Left lobe of liver (tissue), 2 donors: ENCODE measurements at regions not wholly inside any gene's neighbourhood (a gene's known extent, or its start where the extent isn't known, plus 50 kb on each side); places are given as distances from the start of the nearest gene placed in this dataset.

Experiments
- ATAC-seq: fragments of 200-7000 bp; cut with Tn5 transposase; one replicate; pipeline ENCODE4 v1.9.1; 2020; ENCODE audit warnings: mild to moderate bottlenecking, moderate library complexity
- DNase-seq: peaks from one replicate; pipeline ENCODE4 v3.0.0-alpha.2; 2020; ENCODE audit warnings: low spot score
- donor health status: DM: no; HTN: no; CAD: no; lungs with moderate emphysema.
- donor health status: DM: no; HTN: yes; CAD: no.

GRCh38 chr14:101128478-101129321 is 225.2 kb upstream of the RTL1 start:
- ATAC-seq (no peak), DNase-seq (peak; percentile 39)

GRCh38 chr14:101129521-101130167 is 226.1 kb upstream of the RTL1 start:
- no peak for ATAC-seq
- no peak for DNase-seq

- ATAC-seq (no peak), DNase-seq (peak; percentile 31)
These were observed 227.3 kb upstream of the RTL1 start for GRCh38 chr14:101130861-101131260.

GRCh38 chr14:101131451-101131916 is 228.0 kb upstream of the RTL1 start:
- ATAC-seq (no peak), DNase-seq (peak; percentile 16)

- DNase-seq (peak; percentile 41), ATAC-seq (no peak)
These were observed 228.6 kb upstream of the RTL1 start for GRCh38 chr14:101132051-101132571.

- DNase-seq: no peak
These were observed 229.1 kb upstream of the RTL1 start for GRCh38 chr14:101132588-101132987.

DNA sequence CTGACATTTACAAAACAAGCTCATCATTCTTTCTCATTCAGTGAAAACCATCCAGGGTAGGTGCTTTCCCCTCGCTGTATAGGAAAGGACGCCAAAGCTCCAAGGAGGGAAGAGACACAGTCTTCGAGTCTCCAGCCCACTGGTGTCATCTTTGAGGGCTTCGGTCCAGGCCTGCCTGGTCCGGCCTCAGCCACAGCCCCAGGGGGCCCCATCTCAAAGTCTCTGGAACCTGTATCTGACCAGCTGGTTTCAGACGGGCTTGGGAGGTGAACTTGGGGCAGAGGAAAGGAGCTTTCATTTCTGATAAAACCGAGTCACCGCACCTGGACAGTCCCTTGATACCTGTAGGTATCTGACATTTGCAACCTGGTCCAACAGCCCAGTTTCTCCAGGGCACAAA is 229.5 kb upstream of the RTL1 start:
- DNase-seq (no peak), ATAC-seq (no peak)

More at GRCh38 chr14:101132588-101132987, 229.1 kb upstream of the RTL1 start:
- ATAC-seq: no peak

- no peak for DNase-seq
These were observed 230.7 kb upstream of the RTL1 start for GRCh38 chr14:101134161-101134631.

DNA sequence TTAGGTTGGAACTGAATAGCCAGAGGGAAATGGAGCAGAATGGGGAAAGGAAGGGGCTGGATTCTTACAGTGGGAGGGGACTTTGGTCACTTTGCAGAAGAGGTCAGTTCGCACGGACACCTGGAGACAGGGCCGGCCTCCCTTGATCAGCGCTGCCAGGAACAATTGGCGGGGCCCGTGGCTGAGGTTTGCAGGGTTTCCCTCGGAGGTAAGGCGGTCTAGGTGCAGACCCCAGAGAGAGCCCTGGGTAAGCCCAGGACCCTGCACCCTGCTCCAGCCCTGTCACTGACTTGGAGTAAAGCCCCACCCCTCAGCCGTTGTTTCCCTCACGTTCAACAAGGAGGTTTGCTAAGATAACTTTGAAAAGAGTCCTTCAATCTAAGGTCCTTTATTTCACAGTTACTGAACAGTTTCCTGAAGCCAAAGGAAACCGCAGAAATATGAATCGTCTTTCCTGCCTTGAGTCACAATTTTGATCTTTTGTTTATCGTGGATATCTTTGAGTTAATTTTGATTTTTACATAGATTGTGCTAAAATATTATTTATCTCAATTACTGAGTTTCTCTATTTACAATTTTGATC is 231.4 kb upstream of the RTL1 start:
- no peak for DNase-seq
- no peak for ATAC-seq

More at GRCh38 chr14:101134161-101134631, 230.7 kb upstream of the RTL1 start:
- ATAC-seq: no peak

DNA sequence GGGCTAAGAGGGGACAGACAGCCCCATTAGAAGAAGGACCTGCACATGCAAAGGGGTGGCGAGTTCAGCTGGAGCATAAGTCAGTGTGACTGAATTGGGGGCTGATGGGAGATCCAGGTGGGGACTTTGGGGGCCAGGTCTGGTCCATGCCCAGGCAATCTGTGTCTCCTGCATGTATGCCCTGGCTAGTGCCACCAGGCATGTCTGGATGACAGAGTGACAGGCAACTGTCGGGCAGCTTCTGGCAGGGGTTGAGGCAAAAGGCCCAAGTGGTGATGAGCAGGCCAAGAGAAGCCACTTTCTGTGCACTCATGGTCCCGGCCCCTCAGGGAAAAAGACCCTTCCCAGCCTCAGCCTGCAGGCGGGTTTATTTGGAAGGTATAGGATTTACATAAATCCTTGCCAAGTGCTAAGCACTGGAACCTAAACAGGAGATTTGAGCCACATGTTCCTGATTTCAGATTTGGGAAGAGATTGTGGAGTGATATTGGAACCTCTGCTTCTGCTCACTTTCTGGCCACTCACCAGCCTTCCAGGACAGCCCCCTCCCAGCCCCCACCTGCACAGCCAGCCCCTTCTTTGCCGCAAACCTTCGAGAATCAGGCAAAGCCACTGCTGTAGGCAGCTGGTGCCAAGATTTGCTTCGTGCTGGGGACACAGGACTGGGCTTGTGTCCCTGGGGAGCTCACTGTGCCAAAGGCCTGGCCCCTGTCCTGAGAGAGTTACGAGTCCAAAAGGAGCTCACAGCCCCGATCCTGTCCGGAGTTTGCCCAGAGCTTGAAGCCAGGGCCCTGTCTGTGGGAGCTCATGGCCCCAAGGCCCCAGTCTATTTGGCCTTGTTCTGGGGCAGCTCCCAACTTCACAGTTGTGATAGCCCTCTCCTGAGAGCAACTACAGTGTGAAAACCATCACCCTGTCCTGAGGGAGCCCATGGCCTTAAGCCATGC is 232.5 kb upstream of the RTL1 start:
- ATAC-seq (no peak), DNase-seq (no peak)

- ATAC-seq: no peak
- no peak for DNase-seq
These were observed 233.7 kb upstream of the RTL1 start for GRCh38 chr14:101137234-101137633.

DNA sequence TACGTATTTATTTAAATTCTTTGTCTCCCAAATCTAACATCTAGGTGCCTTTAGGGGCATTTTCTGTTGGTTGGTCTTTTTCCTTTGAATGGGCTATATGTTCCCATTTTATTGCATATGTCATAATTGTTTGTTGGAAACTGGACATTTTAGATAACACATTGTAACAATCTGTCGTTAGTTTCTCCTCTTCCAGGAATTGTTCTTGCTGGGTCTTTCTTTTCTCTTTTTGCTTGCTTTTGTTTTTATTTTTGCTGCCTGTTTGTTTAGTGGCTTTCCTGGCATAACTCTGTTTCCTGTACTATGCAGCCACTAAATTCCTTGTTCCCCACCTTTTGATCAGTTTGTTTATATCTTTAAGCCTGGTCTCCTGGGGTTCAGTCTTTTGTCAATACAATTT is 244.3 kb upstream of the RTL1 start:
- ATAC-seq (no peak), DNase-seq (no peak)

DNA sequence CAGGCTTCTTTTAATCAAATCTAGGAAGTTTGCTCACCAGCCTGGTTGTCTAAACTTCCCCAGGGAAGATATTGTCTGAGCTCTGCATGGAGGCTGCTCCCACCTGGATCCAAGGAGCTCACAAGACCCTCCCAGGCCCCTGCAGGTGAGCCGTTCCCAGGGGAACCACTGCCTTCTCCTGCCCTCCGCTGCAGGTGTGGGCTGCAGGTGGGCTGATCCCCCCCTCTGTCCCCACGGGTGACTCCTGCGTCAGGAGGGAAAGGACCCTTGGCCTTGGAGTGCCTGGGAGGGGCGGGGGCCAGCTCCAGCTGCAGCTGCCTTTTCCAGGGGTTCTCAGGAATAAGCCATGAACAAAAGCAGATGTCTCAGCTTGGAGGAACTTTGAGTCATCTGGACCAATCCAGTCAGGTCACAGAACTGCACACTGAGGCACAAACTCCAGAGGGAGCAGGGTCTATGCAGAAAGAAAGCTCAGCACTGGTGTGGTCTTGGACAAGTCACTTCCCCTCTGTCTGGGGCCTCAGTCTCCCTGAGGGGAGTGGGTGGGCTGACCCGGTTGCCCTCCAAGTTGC is 246.6 kb upstream of the RTL1 start:
- DNase-seq (no peak), ATAC-seq (no peak)

GRCh38 chr14:101151226-101151926 is 247.9 kb upstream of the RTL1 start:
- no peak for ATAC-seq
- no peak for DNase-seq

GRCh38 chr14:101151927-101152305 is 248.4 kb upstream of the RTL1 start:
- no peak for ATAC-seq
- DNase-seq: no peak

- DNase-seq (no peak), ATAC-seq (no peak)
These were observed 249.3 kb upstream of the RTL1 start for GRCh38 chr14:101152855-101153254.

DNA sequence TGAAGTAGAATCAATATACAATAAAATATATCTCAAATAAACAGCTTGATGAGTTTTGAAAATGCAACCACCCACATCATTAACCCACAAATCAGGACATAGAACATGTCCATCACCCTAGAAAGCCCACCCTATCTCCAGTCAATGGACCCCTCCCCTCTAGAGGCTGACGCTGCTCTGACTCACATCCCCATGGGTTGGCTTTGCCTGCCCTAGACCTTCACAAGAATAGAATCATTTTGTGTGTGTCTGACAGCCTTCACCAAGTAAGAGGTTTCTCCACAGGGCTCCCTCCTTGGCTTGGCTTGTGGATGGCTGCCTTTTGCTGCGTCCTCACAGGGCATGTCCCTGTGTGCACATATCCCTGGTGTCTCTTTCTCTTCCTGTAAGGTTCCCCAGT is 250.2 kb upstream of the RTL1 start:
- no peak for ATAC-seq

DNA sequence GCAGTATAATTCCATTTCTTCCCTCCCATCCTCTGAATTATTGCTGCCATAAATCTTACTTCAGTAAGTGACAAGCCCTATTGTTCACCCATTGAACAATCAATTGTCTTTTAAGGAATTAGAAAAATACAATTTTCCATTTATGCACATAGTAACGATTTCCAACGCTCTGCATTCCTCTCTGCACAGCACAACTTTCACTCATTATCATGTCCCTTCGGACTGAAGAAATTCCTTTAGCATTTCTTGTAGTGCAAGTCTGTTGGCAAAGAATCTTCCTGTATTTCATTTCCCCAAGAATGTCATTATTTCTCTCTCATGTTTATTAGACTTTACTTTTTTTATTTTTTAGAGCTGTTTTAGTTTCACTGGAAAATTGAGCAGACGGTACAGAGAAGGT is 252.1 kb upstream of the RTL1 start:
- ATAC-seq: no peak

More for the DNA sequence above, 250.2 kb upstream of the RTL1 start:
- DNase-seq: no peak

GRCh38 chr14:101167428-101167827 is 263.9 kb upstream of the RTL1 start:
- ATAC-seq (no peak), DNase-seq (no peak)

More for the DNA sequence above, 252.1 kb upstream of the RTL1 start:
- DNase-seq: no peak
